ENCODE measurements at regions not wholly inside any gene's neighbourhood (a gene's known extent, or its start where the extent isn't known, plus 50 kb on each side); places are given as distances from the start of the nearest gene placed in this dataset.
"Not testable (repeated sequence)": the region's sequence is repeated elsewhere in the genome, so short reads cannot be mapped to it uniquely, and the experiment has no call there.

DNA sequence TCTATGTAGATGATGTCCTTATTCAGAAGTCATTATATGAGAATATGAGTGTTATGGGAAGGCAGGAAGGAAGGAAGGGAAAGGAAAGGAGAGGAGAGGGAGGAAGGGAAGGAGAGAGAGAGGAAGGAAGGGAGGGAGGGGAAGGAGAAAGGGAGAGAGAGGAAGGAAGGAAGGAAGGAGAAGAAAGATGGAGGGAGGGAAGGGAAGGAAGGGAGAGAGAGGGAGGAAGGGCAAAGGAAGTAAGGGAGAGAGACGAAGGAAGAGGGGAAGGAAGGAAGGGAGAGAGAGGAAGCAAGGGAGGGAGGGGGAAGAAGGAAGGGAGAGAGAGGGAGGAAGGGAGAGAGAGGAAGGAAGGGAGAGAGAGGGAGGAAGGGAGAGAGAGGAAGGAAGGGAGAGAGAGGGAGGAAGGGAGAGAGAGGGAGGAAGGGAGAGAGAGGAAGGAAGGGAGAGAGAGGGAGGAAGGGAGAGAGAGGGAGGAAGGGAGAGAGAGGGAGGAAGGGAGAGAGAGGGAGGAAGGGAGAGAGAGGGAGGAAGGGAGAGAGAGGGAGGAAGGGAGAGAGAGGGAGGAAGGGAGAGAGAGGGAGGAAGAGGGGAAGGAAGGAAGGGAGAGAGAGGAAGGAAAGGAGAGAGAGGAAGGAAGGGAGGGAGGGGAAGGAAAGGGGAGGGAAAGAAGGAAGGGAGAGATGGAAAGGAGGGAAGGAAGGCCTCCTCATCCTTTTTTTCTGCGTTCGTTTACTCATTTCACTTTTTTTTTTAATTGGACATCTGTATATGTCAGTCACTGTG, 103.0 kb upstream of the RBFOX1 start:
- TF ChIP-seq, protein P1, sequence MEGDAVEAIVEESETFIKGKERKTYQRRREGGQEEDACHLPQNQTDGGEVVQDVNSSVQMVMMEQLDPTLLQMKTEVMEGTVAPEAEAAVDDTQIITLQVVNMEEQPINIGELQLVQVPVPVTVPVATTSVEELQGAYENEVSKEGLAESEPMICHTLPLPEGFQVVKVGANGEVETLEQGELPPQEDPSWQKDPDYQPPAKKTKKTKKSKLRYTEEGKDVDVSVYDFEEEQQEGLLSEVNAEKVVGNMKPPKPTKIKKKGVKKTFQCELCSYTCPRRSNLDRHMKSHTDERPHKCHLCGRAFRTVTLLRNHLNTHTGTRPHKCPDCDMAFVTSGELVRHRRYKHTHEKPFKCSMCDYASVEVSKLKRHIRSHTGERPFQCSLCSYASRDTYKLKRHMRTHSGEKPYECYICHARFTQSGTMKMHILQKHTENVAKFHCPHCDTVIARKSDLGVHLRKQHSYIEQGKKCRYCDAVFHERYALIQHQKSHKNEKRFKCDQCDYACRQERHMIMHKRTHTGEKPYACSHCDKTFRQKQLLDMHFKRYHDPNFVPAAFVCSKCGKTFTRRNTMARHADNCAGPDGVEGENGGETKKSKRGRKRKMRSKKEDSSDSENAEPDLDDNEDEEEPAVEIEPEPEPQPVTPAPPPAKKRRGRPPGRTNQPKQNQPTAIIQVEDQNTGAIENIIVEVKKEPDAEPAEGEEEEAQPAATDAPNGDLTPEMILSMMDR (conservative IDR thresholded peaks at IDR 0.05; ENCODE audit: low read length) = not testable (repeated sequence)
- TF ChIP-seq EZH2phosphoT487 (IDR thresholded peaks at IDR 0.05; ENCODE audit: borderline replicate concordance, low read depth, low read length) = not testable (repeated sequence)
